CD4-positive, alpha-beta T cell treated with Interleukin-10 for 1 hour (primary cell): ENCODE measurements at regions not wholly inside any gene's neighbourhood (a gene's known extent, or its start where the extent isn't known, plus 50 kb on each side); places are given as distances from the start of the nearest gene placed in this dataset.
"Not testable (repeated sequence)": the region's sequence is repeated elsewhere in the genome, so short reads cannot be mapped to it uniquely, and the experiment has no call there.

Experiments used
- DNase-seq: peaks from one replicate; pipeline ENCODE4 v3.0.0-alpha.2; 2020

DNA sequence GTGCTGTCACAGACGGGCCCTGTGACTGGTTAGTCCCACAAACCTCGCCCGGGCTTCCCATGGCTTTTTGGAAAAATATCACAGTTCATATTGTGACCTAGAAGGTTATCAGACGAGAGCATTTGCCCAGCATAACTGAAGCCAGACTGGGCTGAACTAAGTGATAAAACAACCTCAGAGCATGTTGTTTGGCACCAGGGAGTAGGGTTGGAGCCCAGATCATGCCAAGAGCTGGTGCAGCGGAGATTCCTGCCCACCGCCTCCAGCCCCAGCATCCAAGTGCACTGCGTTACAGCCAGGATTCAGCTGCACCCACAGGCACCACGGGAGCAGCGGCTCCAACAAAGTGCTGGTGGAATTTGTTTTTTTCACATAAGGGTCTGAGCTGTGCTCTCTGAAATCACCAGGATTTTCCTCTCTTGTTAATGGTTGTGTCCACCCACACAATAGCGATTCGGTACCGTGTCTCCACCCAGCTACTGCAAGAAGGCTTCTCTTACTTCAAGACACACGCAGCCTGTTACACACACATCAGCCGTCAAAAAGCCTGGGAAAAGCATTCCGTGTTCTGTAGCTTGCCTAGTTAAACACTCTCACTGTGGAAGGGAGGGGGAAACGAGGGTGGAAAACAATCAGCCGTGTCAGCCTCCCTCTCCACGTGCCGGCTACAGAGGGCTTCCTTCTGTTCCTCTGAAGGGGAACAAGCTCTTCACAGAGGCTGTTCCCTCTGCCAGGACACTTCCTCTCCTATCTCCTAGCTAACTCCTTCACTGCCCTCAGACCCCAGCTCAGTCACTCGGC lies 273.8 kb downstream of the C16orf95 start:
- DNase-seq: no peak

DNA sequence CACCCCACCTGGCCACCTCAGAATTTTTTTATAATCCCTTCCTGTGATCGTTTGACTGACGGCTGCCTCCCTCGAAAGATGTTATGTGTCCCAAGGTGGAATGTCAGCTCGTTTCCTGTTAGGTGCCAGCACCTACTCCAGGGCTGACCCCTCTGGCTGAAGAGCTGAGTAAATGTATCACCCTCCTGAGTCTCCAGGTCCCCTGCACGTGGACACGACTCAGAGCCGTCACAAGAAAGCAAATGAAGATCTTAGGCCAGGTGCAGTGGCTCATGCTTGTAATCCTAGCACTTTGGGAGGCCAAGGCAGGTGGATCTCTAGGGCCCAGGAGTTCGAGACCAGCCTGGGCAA lies 273.2 kb downstream of the C16orf95 start:
- DNase-seq: no peak

DNA sequence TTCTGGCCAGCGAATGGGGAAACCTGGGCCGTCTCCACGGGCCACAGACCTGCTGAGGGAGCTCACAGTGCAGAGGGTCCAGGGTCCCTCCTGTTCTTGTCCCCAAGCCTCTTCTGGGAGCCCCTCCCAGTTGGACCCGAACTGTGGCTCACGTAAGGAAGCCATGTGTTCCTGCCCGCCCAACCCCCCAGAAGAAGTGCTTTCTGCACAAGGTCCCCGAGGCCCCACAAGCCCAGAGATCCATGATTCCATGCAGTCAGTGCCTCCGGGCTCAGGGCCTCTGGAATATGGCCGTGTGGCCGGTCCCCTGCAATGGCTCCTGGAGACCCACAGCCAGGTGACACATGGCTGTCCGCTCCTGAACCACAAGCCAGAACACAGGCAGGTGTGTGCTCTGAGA lies 272.4 kb downstream of the C16orf95 start:
- no peak for DNase-seq

DNA sequence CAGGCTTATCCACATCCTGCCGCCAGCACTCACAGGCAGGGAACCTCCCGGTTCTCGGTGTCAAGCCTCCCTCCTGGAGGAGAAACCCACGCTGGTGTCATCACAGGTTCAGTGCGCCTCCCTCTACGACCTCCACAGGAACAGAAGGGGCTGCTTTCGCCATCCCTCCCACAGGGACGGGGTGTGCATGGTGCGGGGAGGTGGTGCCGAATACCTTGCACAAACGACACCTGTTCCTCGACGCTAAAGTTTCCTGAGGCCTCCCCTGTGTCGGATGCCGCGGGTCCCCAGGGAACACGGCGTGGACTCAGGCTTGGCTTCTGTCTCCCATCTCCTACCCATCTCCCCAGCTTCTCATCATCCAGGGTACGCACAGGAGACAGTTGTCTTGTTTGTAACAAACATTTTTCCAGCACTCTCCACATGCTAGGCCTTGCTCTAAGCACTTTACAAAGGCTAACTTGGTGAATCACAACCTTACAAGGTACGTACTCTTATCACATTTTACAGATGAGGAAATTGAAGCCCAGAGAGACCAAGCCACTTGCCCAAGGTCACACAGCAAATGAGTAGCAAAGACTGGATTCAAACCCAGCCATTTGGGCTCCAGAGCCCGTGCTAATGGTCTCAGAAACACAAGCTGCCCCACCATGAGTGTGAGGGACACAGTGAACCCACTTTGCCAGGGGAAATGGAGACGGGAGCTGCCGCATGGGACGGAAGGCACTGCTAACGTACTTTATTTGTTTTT lies 271.6 kb downstream of the C16orf95 start:
- no peak for DNase-seq

DNA sequence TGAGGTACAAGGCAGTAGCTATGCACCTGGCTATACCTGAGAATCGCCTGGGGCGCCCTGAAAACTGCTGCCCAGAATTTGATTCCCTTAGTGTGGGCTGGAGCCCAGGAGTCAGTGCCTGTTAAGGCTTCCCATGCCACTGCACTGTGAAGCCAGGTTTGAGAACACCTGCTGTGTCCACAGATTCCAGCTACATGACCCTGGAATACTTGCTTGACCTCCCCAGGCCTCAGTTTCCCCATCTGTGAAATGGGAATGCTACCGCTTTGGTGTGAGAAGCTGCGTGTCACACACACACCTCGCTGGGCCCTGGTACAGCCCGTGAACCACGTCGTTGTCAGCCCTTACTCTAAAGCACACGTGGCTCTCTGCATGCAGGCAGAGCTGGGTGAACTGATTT lies 271.0 kb downstream of the C16orf95 start:
- no peak for DNase-seq

DNA sequence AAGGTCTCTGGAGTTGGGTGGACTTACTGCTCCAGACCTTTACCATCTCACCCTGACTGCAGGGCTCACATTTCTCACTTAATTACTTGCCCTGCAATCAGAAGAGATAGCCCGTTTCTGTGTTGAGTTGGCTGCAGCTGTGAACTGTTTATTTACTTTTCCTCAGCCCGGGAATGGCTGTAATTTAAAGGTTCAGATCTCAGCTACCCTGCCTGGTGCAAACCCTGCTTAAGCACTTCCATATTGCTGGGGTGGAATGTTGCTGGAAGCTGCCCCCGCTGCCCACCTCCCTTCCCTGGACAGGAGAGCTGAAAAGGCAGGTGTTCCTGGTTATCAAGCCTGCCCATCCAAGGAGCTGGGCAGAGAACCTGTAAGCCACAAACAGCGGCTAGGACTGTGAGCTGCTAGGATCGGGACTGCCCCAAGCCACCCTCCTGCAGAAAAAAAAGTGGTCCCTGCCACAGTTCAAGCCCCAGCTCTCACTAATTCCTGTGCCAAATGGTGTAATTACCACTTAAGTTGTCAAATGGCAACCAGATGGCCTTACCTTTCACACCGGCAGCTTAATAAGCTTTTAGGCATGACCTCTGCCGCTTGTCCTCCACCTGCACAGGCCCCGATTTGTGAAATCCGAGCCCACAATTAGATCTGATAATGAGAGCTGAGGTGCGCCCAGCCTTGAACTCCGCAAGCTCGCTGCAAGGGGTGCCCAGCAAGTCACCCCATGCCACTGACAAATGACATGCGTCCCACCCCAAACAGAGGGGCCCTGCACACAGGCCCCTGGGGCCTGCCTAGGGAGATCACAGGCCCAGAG lies 269.8 kb downstream of the C16orf95 start:
- DNase-seq: no peak

DNA sequence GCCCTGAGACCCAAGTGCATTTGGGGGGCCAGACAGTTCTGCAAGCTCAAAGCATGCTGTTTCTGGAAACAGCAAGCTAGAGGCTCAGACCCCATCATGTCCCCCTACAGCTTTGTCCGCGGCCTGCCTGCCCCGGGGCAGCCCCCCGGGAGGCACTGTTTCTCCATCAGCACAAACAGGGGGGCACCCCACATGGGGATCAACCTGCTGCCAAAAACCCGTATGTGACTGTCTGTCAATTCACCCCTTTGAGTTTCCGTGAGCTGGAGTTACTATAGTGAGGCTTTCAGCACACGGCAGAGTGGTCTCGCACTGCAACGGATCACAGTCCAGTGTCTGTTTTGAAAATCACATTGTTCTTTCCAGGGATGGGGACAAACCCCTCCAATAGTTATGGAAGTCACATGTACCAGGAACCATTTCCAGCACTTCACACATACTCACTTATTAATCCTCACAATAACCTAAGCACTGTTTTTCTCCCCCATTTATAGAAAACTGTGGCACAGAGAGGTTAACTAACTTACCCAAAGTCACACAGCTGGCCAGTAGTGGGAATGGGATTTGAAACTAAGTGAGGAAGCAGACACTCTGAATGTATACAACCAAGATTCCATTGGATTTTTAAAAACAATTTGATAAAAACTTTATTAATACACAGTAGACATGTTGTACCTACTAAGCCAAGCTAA lies 269.0 kb downstream of the C16orf95 start:
- DNase-seq: no peak

DNA sequence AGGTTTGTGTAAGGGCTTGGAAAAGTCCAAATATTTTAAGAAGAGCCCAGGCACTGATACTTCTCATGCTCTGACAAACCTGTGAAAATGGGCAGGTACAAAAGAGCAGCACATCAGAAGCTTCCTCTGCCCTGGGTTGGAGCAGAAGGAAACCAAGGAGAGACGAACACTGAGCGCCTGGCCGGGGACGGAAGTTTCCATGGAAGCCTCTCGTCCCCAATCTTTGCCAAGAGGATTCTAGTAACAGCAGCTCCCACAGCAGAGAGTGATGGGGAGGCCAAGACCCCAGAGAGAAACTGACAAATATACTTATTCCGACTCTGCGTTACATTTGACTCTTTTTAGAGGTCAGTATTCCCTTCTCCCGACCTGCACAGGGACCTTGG lies 268.5 kb downstream of the C16orf95 start:
- DNase-seq: no peak

DNA sequence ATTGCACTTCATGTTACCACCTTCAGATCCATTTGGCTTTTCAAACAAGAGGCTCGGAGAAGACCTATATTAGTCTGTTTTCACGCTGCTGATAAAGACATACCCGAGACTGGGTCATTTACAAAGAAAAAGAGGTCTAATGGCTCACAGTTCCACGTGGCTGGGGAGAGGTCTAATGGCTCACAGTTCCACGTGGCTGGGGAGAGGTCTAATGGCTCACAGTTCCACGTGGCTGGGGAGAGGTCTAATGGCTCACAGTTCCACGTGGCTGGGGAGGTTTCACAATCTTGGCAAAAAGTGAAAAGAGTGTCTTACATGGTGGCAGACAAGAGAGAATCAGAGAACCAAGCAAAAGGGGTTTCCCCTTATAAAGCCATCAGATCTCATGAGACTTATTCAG lies 268.0 kb downstream of the C16orf95 start:
- DNase-seq: not testable (repeated sequence)

DNA sequence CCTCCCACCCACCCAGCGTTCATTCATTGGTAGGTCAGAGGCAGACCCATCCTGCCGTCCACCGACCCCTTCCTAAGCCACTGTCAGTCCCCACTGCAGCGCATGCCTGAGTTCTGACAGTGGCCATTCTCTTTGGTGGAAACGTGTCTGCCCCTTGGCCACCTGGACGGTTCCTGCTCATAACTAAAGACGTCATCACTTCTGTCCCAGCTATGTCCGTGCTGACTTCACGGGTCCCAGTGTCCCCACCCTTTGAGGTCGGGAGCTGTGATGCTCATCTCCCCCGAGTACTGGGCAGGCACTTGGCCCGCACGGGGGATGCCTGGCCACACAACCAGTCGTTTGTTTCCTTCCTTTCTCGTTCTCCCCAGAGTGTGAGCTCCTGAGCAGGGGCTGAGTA lies 267.1 kb downstream of the C16orf95 start:
- no peak for DNase-seq

DNA sequence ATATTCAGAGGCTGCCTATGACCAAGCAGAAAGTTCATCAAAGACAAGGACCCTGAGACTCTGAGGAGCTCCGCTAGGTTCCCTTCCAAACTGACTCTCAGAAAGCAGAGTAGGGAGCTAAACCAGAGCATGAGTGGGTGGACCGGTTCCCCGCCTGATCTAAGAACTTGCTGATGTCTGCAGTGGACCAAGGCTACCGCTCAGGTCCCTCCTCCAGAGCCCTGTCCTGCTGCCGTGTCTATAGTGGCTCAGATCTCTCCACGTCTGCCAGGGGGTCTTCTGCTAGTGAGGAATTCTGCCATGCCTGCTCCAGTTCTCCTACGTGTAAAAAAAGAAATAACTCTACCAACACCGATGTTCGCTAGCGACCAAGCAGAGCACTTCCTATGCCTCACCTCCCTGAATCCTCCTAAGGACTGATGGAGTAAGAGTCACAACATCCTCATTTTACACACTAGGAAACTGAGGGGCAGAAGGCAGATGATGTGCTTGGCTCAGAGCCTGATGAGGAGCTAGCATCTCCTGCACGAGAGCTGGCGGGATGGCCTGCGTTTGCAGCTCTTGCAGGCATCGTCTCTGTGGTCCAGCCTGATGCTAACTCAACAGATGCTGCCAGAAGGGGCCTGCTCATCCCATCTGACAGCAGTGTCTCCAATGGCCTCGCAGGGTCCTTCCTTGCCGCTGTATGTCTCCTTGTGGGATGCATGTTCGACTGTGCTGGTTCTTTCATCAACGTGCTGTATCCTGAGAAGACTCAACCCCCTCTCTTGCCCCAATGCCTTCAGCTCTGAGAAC lies 265.5 kb downstream of the C16orf95 start:
- no peak for DNase-seq

DNA sequence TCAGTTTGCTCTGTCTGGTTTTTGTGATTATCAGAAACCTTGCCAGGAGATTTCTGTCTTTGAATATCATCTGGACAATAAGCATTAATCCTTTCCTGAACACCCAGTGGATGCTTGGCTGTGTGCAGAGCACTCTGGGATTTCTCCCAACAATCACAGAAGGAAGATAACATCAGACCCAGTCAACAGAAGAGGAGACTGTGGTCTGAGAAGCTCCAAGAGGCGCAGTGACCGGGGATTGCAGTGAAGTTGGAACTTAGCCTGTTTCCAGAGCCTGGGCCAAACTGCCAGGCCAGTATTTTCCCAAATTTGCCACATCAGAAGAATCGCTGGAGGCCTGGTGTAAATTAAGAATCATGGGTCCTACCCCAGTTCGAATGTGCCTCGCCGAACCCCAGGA lies 264.7 kb downstream of the C16orf95 start:
- DNase-seq: no peak

DNA sequence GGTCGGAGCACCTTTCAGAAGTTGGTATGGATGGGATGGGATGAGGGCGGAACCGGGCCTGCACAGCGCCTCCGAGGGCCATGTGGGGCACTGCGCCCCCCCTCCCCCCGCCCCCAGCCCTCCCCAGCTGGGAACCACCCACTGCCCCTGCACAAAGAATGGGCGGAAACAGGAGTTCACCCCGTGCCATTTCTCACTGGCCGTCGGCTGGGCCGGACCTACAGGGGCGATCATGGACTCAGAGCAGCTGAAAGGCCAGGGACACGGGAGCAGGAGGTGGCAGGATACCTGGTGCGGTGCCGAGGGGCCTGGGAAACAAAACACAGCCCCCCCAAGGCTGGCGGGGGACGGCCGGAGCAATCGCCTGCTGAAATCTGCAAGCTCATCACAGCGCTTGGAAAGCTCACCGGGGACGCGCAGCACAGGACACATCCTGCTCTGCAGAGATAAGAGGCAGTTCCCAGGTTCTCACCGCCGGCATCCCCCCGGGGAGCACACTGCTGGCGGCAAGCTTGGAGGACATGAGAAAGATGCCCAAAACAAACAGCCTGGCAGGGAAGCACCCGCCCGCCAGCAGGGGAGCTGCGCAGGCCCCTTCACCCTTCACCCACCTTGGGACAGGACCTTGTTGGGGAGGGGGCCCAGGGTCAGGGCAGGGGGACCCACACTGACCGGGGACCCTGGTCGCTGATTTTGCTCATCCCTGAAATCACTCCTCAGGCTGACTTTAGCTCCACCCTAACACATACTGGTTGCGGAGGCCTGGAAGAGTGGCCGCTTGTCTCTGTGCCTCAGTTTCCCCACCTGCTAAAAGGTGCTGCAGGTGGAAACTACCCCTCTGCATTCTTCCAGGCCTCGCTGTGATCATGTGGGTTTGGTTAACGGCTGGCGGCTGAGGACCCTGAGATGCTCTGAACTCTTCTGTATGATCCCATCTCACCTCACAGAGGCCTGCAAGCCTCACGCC lies 263.9 kb downstream of the C16orf95 start:
- DNase-seq: no peak

DNA sequence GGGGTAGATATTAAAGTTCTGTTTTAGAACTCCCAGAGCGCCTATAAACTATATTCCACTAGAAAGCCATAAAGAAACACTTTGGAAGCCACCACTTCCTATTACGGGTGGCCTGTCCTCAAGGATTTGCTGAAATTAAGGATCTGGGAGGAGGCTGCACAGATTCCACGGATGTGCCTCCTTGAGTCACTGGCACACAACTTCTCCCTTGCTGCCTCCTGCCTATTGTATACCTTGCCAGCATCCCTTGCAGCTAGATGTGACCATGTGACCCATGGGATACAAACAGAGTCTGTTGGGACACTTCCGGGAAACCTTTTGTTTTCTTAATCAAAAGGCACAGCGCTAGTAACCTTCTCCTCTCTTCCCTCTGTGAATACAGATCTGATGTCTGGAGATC lies 263.0 kb downstream of the C16orf95 start:
- DNase-seq: no peak

DNA sequence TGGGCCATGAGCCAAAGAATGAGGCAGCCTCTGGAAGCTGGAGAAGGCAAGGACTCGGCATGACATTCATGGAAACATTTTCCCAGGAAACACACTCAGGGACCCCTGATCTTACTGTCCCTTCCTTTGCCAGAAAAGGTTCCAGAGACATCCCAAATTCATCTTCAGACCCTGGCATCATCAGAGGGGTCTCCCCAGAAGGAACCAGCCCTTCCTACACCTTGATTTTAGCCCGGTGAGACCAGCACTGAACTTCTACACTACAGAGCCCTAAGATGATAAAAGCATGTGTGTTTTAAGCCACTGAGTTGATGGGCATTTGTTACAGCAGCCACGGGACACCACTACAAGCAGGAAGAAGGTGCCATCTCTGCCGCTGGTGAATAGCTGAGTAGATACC lies 262.3 kb downstream of the C16orf95 start:
- no peak for DNase-seq

DNA sequence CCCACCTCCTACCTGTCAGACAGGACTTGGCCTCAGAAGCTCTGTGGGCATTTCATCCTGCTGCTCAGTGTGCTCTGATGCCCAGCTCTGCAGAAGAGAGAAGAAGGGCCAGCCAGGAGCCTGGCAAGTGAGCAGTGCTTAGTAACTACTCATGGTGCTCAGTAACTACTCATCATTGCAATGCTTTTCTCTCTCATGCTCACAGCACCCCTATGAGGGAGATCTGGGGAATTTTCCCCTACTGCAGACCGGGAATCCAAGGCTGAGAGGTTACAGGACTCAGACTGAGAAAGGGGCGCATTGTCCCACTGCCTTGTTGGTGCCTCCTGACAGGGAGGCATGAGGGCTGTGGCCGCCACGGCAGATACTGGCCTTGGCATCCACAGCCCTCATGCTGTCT lies 261.1 kb downstream of the C16orf95 start:
- no peak for DNase-seq

DNA sequence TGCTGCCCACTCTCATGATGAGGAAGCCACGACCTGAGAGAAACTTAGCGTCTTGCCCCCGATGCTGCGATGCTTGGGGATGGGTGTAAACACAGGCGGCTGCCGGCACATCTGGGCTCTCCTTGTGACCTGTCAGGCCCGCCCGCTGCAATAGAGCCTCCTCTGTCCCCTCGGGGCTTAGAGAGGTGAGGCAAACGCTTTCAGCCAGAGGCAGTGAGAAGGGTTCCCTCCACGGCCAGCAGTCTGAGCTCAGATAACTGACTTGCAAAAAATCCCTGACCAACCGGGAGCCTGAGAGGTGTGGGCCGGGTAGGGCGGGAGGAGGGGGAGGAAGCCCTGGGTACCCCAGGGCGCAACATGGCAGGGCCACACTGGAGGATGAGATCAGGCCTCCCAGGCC lies 260.6 kb downstream of the C16orf95 start:
- no peak for DNase-seq

DNA sequence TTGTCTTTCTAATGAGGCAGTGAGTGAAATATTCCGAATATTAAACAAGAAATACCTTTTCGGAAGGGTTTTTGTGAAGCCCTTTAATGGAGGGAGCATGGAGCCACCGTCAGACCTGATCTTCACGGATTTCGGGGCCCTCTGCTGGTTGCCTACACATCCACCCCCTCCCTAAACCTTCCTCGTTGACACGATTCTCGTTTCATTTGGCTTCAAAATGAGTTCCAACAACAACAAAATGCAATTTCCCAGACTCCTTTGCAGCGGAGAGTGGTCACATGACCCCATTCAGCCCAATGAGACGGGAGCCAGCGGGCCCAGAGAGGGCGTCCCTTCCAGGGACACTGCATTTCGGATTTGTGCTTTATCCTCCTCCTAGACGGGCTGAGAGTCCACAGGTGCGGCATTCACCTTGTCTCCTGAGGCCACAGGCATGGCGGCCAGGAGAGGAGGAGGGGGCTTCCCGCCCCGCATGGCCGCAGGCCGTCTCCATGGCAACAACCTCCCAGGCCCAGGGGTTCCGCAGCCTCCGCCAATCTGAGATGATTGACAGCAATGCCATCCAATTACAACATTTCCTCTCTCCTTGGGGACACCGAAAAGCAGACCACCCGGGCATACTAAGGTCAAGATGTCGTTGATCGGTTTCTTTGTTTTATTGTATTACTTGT lies 259.8 kb downstream of the C16orf95 start:
- DNase-seq: no peak

DNA sequence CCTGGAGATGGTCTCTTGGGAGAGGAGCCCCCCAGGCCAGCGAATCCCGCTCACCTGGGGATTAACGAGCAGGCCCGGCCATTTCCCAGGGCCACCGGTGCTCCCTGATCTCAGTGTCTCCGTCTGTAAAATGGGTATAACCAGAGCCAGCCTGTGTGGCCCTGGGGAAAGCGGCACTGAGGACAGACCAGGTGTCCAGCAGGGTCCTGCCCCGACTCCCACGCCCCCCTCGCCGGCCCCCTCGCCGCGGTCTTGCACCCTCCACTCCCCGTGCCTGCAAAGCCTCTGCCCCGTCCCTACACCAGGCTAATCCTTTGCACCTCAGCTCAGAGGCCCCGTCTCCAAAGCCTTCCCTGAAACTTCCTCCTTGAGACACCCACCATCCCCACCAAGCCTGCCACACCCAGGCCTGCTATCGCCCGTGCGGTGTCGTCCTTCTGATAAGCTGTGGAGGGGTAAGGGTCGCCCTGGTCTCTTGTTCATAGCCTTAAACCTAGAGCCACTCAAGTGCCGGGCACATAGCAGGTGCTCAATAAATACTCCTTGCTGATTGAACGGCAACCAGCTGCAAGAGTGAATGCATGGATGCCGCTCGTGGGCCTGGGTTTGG lies 259.1 kb downstream of the C16orf95 start:
- DNase-seq: no peak

DNA sequence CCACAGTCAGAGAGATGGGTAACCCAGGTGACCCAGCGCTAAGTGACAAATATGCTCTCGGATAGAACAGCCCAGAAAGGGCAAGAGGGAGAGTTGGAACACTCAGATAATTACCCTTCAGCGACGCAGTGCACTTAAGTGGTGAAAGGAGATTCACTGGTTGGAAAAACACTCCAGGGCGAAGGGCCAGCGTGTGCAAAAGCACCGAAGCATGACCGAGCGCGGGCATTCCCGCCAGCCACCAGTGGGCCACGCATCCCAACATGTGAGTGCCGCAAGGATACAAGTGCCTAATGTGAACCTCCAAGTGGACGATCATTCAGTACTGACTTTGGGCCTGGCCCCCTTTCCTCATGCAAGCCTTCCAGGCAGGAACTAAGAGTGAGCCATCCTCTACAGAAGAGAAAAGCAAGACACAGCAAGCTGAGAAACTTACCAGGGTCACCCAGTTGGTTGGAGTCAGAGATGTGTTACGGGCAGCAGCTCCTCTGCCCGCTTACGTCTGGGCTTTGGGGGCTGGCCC lies 258.4 kb downstream of the C16orf95 start:
- DNase-seq: no peak
